GM12878 (cell line): ENCODE measurements at regions not wholly inside any gene's neighbourhood (a gene's known extent, or its start where the extent isn't known, plus 50 kb on each side); places are given as distances from the start of the nearest gene placed in this dataset.

Source experiments
- ATAC-seq: fragments of 200-7000 bp; cut with Tn5 transposase; 3 replicates; pipeline ENCODE4 v1.9.1; 2020; ENCODE audit warnings: mild to moderate bottlenecking, moderate library complexity
- BruUV-seq: library from RNA; stranded (reverse); fragments of 400-500 nt; replicated peaks from 2 replicates; lab custom pipeline; 2021; lab: Mats Ljungman, UMichigan
- CTCF ChIA-PET: fragments of 300-600 bp; sonication (Branson Sonifier 250); formaldehyde crosslinking; extraction: SDS; loops from one replicate; lab custom pipeline; 2021; ENCODE audit warnings: inconsistent platforms; lab: Yijun Ruan, JAX
- POLR2A ChIA-PET: fragments of 350-600 bp; formaldehyde crosslinking; extraction: SDS; loops from one replicate; lab custom pipeline; 2021; ENCODE audit warnings: inconsistent platforms; lab: Charles Lee
- RAD21 ChIA-PET: fragments of 300-600 bp; sonication (Branson Sonifier 250); formaldehyde crosslinking; loops from one replicate; lab custom pipeline; 2023; ENCODE audit warnings: antibody characterized with exemption; ENCODE audit not compliant: unreplicated experiment; lab: Charles Lee
- SMC1A ChIA-PET: fragments of 300-600 bp; sonication (Branson Sonifier 250); formaldehyde crosslinking; loops from one replicate; lab custom pipeline; 2023; ENCODE audit not compliant: unreplicated experiment, uncharacterized antibody; lab: Charles Lee
- DNase-seq: peaks from one replicate; pipeline ENCODE4 v3.0.0-alpha.2; 2011; ENCODE audit warnings: low read depth, low spot score
- FAIRE-seq: peaks from 3 replicates; lab custom pipeline; 2011; peaks lifted over from hg19 to GRCh38; lab: Jason Lieb, UNC
- H2AFZ ChIP-seq: 2 replicates; pipeline ENCODE4 v1.6.0; 2011; ENCODE audit warnings: low read depth, low read length, control low read depth; ENCODE audit not compliant: control insufficient read depth
- H3K27ac ChIP-seq: 2 replicates; pipeline ENCODE4 v1.5.1; 2011; ENCODE audit warnings: control low read depth; ENCODE audit not compliant: control insufficient read depth, insufficient read depth
- H3K27me3 ChIP-seq, 2 experiments: replicated peaks in 1 of 2; 2 replicates each; pipeline versions ENCODE4 v1.6.0 to v1.6.1; 2011; ENCODE audit warnings: low read length in 1 of 2; ENCODE audit not compliant: control insufficient read depth in 2 of 2, insufficient read depth in 2 of 2
- H3K36me3 ChIP-seq, 2 experiments: 2 replicates each; pipeline ENCODE4 v1.5.1; 2011; ENCODE audit warnings: low read length in 1 of 2; ENCODE audit not compliant: control insufficient read depth in 2 of 2, insufficient read depth in 2 of 2
- H3K4me1 ChIP-seq: 2 replicates; pipeline ENCODE4 v1.6.1; 2011; ENCODE audit warnings: mild to moderate bottlenecking, low read length, moderate library complexity, mixed read lengths; ENCODE audit not compliant: control insufficient read depth, insufficient read depth
- H3K4me2 ChIP-seq: 2 replicates; pipeline ENCODE4 v1.6.0; 2011; ENCODE audit warnings: control low read depth; ENCODE audit not compliant: control insufficient read depth, insufficient read depth
- H3K4me3 ChIP-seq: fragments of 200-600 bp; sonication (generic); 2 replicates; pipeline ENCODE4 v1.5.1; 2016
- H3K79me2 ChIP-seq: 2 replicates; pipeline ENCODE4 v1.6.0; 2011; ENCODE audit warnings: low read length; ENCODE audit not compliant: control insufficient read depth, insufficient read depth
- H3K9ac ChIP-seq: 2 replicates; pipeline ENCODE4 v1.8.0; 2011; ENCODE audit warnings: low read length, control low read depth, mixed read lengths; ENCODE audit not compliant: control insufficient read depth, insufficient read depth
- H3K9me3 ChIP-seq: replicated peaks from 3 replicates; pipeline ENCODE4 v1.5.1; 2011; ENCODE audit warnings: mild to moderate bottlenecking, low read length; ENCODE audit not compliant: control insufficient read depth, insufficient read depth
- H4K20me1 ChIP-seq: 2 replicates; pipeline ENCODE4 v1.6.0; 2011; ENCODE audit not compliant: control insufficient read depth, insufficient read depth
- BCLAF1 ChIP-seq: fragments of 450-650 bp; IDR thresholded peaks from 2 replicates; pipeline ENCODE4 v1.6.1; 2017; ENCODE audit warnings: antibody characterized with exemption, mild to moderate bottlenecking, moderate library complexity
- EED ChIP-seq: sonication (generic); IDR thresholded peaks from 2 replicates; pipeline ENCODE4 v1.6.1; 2016; ENCODE audit warnings: antibody characterized with exemption, low read depth
- EGR1 ChIP-seq, 2 experiments: IDR thresholded peaks; 1 replicate in 1 of 2; 2 replicates in 1 of 2; pipeline ENCODE4 v1.6.1; 2011 to 2012; ENCODE audit warnings: low read depth in 2 of 2, low read length in 2 of 2, borderline replicate concordance in 1 of 2, mild to moderate bottlenecking in 1 of 2, moderate library complexity in 1 of 2
- HDGF ChIP-seq: fragments of 450-650 bp; IDR thresholded peaks from 2 replicates; pipeline ENCODE4 v1.6.1; 2016; ENCODE audit warnings: antibody characterized with exemption
- KLF5 ChIP-seq: fragments of 450-650 bp; IDR thresholded peaks from 2 replicates; pipeline ENCODE4 v1.6.1; 2014; ENCODE audit warnings: mild to moderate bottlenecking; ENCODE audit not compliant: partially characterized antibody
- NFXL1 ChIP-seq: fragments of 450-650 bp; IDR thresholded peaks from 2 replicates; pipeline ENCODE4 v1.6.1; 2017; ENCODE audit warnings: antibody characterized with exemption, mild to moderate bottlenecking, borderline replicate concordance
- NR2C1 ChIP-seq: fragments of 450-650 bp; IDR thresholded peaks from 2 replicates; pipeline ENCODE4 v1.6.1; 2017; ENCODE audit warnings: antibody characterized with exemption, mild to moderate bottlenecking, moderate library complexity
- RELB ChIP-seq: fragments of 450-650 bp; IDR thresholded peaks from 2 replicates; pipeline ENCODE4 v1.6.1; 2017; ENCODE audit warnings: low read depth, mild to moderate bottlenecking, moderate library complexity
- SIX5 ChIP-seq: IDR thresholded peaks from 2 replicates; pipeline ENCODE4 v1.6.1; 2011; ENCODE audit warnings: mild to moderate bottlenecking, low read depth, low read length, moderate library complexity; ENCODE audit not compliant: severe bottlenecking
- SPI1 ChIP-seq: IDR thresholded peaks from 2 replicates; pipeline ENCODE4 v1.6.1; 2011; ENCODE audit warnings: low read depth, mild to moderate bottlenecking, low read length, moderate library complexity, borderline replicate concordance; ENCODE audit not compliant: insufficient read depth
- SUZ12 ChIP-seq: fragments of 200-600 bp; sonication (generic); IDR thresholded peaks from one replicate; pipeline ENCODE4 v1.6.1; 2018; ENCODE audit warnings: antibody characterized with exemption, mild to moderate bottlenecking; ENCODE audit not compliant: unreplicated experiment
- TAF1 ChIP-seq: IDR thresholded peaks from 2 replicates; pipeline ENCODE4 v1.6.1; 2011; ENCODE audit warnings: mild to moderate bottlenecking, low read depth, low read length, borderline replicate concordance
- TCF7 ChIP-seq: IDR thresholded peaks from 2 replicates; pipeline ENCODE4 v1.6.1; 2014; ENCODE audit warnings: antibody characterized with exemption, borderline replicate concordance
- WGBS: methylation state at CpG from one replicate; pipeline ENCODE4 v1.1.6; 2016; ENCODE audit warnings: low lambda C conversion rate; ENCODE audit not compliant: insufficient replicate concordance, insufficient coverage; ENCODE audit errors: missing lambda C conversion rate; 5-methylcytosine and 5-hydroxymethylcytosine counted together
- in situ Hi-C: fragments of 300-500 bp; cut with MboI; formaldehyde crosslinking; loops from 9 replicates; pipeline ENCODE4 v1.14.3; 2018; ENCODE audit warnings: mixed read lengths
- intact Hi-C: fragments of 100-400 bp; cut with micrococcal nuclease; formaldehyde crosslinking; loops from one replicate; pipeline ENCODE4 v1.14.2; 2022; ENCODE audit not compliant: unreplicated experiment
- TF ChIP-seq, protein P1 (sequence below): fragments of 150-350 bp; IDR thresholded peaks from 2 replicates; pipeline ENCODE4 v1.6.1; 2016; ENCODE audit warnings: low read depth, low read length

- TF ChIP-seq EGR1 (IDR thresholded peaks at IDR 0.05; ENCODE audit: borderline replicate concordance in 1 of 2, low read depth in 2 of 2, low read length in 2 of 2) = no peak
- no peak for TF ChIP-seq SUZ12
Observed at GRCh38 chr2:188725746-188726360, 248.3 kb upstream of the COL3A1 start (continued).

- Histone ChIP-seq H3K27ac (no peak overlapping the region), H3K36me3 (no peaks in the 10 kb centered on the region), H3K9ac (no peak overlapping the region), H3K4me1 (no peaks in the 10 kb centered on the region), H2AFZ (no peak overlapping the region), H3K4me3 (no peak overlapping the region), H3K27me3 (no peaks in the 10 kb centered on the region), H3K9me3 (no peaks in the 10 kb centered on the region), H4K20me1 (no peaks in the 10 kb centered on the region), H3K79me2 (no peaks in the 10 kb centered on the region), H3K4me2 (no peak overlapping the region)
- RAD21 ChIA-PET = no interaction called here
- BruUV-seq = no TSS peak
- no peak for ATAC-seq
- POLR2A ChIA-PET = no interaction called here
- no peak for DNase-seq
- FAIRE-seq = no peak
- SMC1A ChIA-PET = no interaction called here
- in situ Hi-C loops = no loop called here
- CTCF ChIA-PET = no interaction called here
- intact Hi-C loops = no loop called here
- 3% methylated on average over 3 of the region's 3 CpGs for WGBS
- no peak for TF ChIP-seq KLF5
- no peak for TF ChIP-seq SIX5
- TF ChIP-seq BCLAF1 = no peak
- TF ChIP-seq EED = no peak
- TF ChIP-seq TCF7 = no peak
- no peak for TF ChIP-seq NFXL1
- TF ChIP-seq SPI1 = no peak
- no peak for TF ChIP-seq RELB
- TF ChIP-seq NR2C1 = no peak
- no peak for TF ChIP-seq HDGF
- TF ChIP-seq, protein P1, sequence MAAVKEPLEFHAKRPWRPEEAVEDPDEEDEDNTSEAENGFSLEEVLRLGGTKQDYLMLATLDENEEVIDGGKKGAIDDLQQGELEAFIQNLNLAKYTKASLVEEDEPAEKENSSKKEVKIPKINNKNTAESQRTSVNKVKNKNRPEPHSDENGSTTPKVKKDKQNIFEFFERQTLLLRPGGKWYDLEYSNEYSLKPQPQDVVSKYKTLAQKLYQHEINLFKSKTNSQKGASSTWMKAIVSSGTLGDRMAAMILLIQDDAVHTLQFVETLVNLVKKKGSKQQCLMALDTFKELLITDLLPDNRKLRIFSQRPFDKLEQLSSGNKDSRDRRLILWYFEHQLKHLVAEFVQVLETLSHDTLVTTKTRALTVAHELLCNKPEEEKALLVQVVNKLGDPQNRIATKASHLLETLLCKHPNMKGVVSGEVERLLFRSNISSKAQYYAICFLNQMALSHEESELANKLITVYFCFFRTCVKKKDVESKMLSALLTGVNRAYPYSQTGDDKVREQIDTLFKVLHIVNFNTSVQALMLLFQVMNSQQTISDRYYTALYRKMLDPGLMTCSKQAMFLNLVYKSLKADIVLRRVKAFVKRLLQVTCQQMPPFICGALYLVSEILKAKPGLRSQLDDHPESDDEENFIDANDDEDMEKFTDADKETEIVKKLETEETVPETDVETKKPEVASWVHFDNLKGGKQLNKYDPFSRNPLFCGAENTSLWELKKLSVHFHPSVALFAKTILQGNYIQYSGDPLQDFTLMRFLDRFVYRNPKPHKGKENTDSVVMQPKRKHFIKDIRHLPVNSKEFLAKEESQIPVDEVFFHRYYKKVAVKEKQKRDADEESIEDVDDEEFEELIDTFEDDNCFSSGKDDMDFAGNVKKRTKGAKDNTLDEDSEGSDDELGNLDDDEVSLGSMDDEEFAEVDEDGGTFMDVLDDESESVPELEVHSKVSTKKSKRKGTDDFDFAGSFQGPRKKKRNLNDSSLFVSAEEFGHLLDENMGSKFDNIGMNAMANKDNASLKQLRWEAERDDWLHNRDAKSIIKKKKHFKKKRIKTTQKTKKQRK = no peak
- TF ChIP-seq TAF1 = no peak
Observed at GRCh38 chr2:188726626-188727247, 247.4 kb upstream of the COL3A1 start.
